HUES48 (cell line): ENCODE measurements at regions not wholly inside any gene's neighbourhood (a gene's known extent, or its start where the extent isn't known, plus 50 kb on each side); places are given as distances from the start of the nearest gene placed in this dataset.
"Not testable (repeated sequence)": the region's sequence is repeated elsewhere in the genome, so short reads cannot be mapped to it uniquely, and the experiment has no call there.

Experiments
- H3K27ac ChIP-seq: one replicate; pipeline ENCODE4 v1.7.0; 2013; ENCODE audit warnings: low read depth, low read length, inconsistent platforms
- H3K27me3 ChIP-seq: 2 replicates; pipeline ENCODE4 v1.6.1; 2013; ENCODE audit warnings: mild to moderate bottlenecking, low read length; ENCODE audit not compliant: control insufficient read depth, insufficient read depth
- H3K36me3 ChIP-seq: 2 replicates; pipeline ENCODE4 v1.6.1; 2013; ENCODE audit warnings: low read length; ENCODE audit not compliant: control insufficient read depth, insufficient read depth
- H3K4me1 ChIP-seq: 2 replicates; pipeline ENCODE4 v1.6.1; 2013; ENCODE audit warnings: mild to moderate bottlenecking, low read length; ENCODE audit not compliant: control insufficient read depth, insufficient read depth
- H3K4me3 ChIP-seq: 2 replicates; pipeline ENCODE4 v1.5.1; 2013; ENCODE audit warnings: mild to moderate bottlenecking, low read depth, low read length
- H3K9ac ChIP-seq: 2 replicates; pipeline ENCODE4 v1.6.1; 2013; ENCODE audit warnings: mild to moderate bottlenecking, low read depth, low read length, moderate library complexity
- H3K9me3 ChIP-seq: 2 replicates; pipeline ENCODE4 v1.6.1; 2013; ENCODE audit warnings: low read length; ENCODE audit not compliant: control insufficient read depth, insufficient read depth

DNA sequence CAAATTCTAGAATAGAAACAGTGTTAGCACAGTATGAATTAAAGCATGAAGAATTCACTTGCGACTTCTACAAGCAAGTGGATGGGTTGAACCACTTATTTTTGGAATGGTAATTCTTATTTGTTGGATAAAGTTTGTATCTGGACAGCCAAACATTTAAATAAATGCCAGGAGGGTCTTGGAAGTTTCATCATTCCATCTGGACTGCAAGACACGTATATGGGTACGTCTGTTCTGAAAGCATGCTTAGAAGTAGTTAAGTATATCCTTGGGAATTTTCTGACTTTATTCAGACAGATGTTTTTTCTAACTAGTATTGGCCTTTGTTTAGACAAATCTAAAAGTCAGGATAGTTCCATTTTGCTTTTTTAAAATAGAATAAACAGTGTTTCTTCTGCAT, 77.5 kb upstream of the CASK start:
- no peak overlapping the region for H3K4me3 ChIP-seq
- H3K27me3 ChIP-seq: no peaks in the 10 kb centered on the region
- no peaks in the 10 kb centered on the region for H3K36me3 ChIP-seq
- H3K4me1 ChIP-seq: no peaks in the 10 kb centered on the region
- no peak overlapping the region for H3K27ac ChIP-seq
- H3K9ac ChIP-seq: no peak overlapping the region
- 0 out of 2 replicates have a peak, but pooled peaks cover 3% of the 10 kb centered on the region for H3K9me3 ChIP-seq

DNA sequence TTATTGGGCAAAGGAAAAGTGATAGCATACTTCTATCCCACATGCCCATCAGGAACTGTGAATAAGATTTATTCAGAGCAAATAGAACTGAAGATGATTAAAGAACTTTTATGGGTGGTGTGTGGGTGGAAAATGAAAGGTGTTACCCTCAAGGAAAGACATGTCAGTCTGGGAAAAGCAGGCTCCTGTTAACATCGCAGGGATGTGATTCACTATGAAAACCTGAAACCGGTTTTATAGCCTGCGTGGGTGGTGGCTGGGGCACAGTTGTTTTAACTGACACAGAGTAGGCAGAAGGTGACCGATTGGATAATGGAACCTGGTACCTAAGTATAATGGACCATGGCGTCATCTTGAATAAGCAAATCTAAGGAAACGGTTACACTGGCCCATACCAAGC, 61.3 kb upstream of the CASK start:
- Histone ChIP-seq H3K4me1 (no peaks in the 10 kb centered on the region), H3K27me3 (no peaks in the 10 kb centered on the region), H3K36me3 (no peaks in the 10 kb centered on the region), H3K9ac (no peak overlapping the region), H3K4me3 (no peak overlapping the region), H3K27ac (no peak overlapping the region), H3K9me3 (no peaks in the 10 kb centered on the region)

DNA sequence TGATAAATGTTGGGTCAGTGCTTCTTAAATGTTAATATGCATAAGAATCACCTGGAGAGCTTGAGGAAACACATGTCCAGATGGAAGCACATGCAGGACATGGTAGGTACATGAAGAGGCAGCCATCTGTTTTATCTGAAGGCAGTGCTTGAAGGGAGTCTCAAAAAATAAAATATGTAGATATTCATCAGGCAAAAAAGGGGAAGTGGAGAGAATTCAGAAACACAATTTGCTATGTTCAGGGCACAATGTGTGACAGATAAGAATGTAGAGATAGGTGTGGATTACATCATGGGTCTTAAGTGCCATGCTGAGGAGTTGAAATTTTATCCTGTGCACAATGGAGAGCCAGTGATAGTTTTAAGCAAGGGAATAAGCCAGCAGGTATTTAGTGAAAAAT, 59.6 kb upstream of the CASK start:
- H3K4me3 ChIP-seq: no peak overlapping the region
- H3K36me3 ChIP-seq: no peaks in the 10 kb centered on the region
- H3K4me1 ChIP-seq: no peaks in the 10 kb centered on the region
- H3K27ac ChIP-seq: no peak overlapping the region
- H3K9ac ChIP-seq: no peak overlapping the region
- H3K27me3 ChIP-seq: no peaks in the 10 kb centered on the region
- H3K9me3 ChIP-seq: no peaks in the 10 kb centered on the region

DNA sequence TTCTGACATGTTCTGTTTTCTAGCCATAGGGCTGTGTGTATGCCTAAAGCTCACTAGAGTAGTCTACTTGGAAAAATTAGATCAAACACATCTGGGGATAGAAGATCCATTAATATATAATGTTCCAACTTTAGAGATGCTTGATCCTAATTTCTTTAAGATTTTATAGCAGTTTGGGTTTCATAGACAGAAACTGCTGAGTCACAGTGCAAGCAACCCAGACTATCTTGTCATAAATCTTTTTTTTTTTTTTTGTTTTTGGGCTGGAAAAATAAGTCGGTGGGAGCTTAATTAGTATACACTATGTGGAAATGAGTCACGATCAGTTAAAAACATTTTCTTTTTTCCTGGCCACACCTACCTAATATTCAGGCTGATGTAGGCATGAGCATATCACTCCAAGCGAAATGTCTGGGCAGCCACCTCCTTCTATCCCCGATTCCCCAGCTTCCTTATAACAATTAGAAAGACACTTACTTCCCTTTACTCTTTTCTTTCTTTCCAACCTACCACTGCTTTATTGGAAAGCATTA, 58.2 kb upstream of the CASK start:
- H3K4me1 ChIP-seq: no peaks in the 10 kb centered on the region
- H3K4me3 ChIP-seq: no peak overlapping the region
- H3K9ac ChIP-seq: no peak overlapping the region
- no peaks in the 10 kb centered on the region for H3K36me3 ChIP-seq
- H3K9me3 ChIP-seq: no peaks in the 10 kb centered on the region
- no peak overlapping the region for H3K27ac ChIP-seq
- no peaks in the 10 kb centered on the region for H3K27me3 ChIP-seq

DNA sequence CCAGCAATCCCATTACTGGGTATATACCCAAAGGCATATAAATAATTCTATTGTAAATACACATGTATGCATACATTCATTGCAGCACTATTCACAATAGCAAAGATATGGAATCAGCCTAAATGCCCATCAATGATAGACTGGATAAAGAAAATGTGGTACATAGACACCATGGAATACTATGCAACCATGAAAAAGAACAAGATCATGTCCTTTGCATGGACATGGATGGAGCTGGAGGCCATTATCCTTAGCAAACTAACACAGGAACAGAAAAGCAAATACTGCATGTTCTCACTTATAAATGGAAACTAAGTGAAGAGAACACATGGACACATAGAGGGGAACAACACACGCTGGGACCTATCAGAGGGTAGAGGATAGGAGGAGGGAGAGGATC, 51.3 kb upstream of the CASK start:
- not testable (repeated sequence) for H3K9me3 ChIP-seq, H3K9ac ChIP-seq, H3K27me3 ChIP-seq, H3K4me1 ChIP-seq, H3K4me3 ChIP-seq, H3K36me3 ChIP-seq, H3K27ac ChIP-seq

DNA sequence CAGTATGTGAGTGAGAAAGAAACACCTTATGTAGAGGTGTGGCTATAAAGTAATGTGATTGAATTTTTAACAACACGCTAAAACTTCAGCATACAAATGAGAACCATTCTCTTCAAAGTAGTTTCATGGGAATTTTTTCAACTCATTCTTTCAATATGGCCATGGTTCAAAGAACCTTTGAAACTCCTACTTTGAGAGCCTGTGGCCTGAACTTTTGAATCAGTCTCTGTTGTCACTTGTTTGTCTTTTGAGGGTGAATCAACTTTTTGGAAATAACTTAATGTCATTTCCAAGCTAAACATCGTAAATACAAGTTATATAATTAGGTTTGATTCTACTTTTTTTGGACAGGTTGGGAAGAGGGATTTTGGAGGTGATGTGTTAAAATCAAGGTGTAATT, 49.9 kb upstream of the CASK start:
- no peaks in the 10 kb centered on the region for H3K36me3 ChIP-seq
- no peak overlapping the region for H3K4me3 ChIP-seq
- no peak overlapping the region for H3K27ac ChIP-seq
- H3K9me3 ChIP-seq: no peaks in the 10 kb centered on the region
- H3K27me3 ChIP-seq: no peaks in the 10 kb centered on the region; the same call in 1 of the 2 replicates
- peaks cover 12% of the 10 kb centered on the region for H3K4me1 ChIP-seq
- no peak overlapping the region for H3K9ac ChIP-seq
